ENCODE measurements at regions not wholly inside any gene's neighbourhood (a gene's known extent, or its start where the extent isn't known, plus 50 kb on each side); places are given as distances from the start of the nearest gene placed in this dataset.

- no peaks in the 10 kb centered on the region for H3K27me3 ChIP-seq (ENCODE audit: control insufficient read depth in 2 of 2, insufficient read depth in 2 of 2, low read length in 2 of 2)
- dilution Hi-C loops (cut with MboI; ENCODE audit: extremely low pct_ligation_motif_present, low sequenced_read_pairs) (no loop called here), intact Hi-C loops (cut with micrococcal nuclease) (no loop called here)
- H2AFZ ChIP-seq (ENCODE audit: low read depth, low read length) = no peak overlapping the region
- H3K4me3 ChIP-seq (replicated peaks in 1 of 3; ENCODE audit: insufficient read depth in 1 of 3, low read depth in 1 of 3, low read length in 3 of 3) = no peak overlapping the region
- H3K9me3 ChIP-seq (replicated peaks; ENCODE audit: control insufficient read depth, insufficient read depth, low read length) = peaks cover 2% of the 10 kb centered on the region
- TF ChIP-seq POLR2AphosphoS5 (IDR thresholded peaks at IDR 0.05; ENCODE audit: insufficient read depth, low read depth, low read length) (no peak), EZH2 (IDR thresholded peaks at IDR 0.05; ENCODE audit: borderline replicate concordance, low read depth, low read length, severe bottlenecking) (no peak), POLR2A (IDR thresholded peaks at IDR 0.05; ENCODE audit: low read depth, low read length) (no peak), CTCF (IDR thresholded peaks at IDR 0.05; ENCODE audit: extremely low read depth in 1 of 2, insufficient read depth in 1 of 2, low read depth in 1 of 2, low read length in 2 of 2) (no peak), MAX (IDR thresholded peaks at IDR 0.05; ENCODE audit: insufficient read depth, insufficient read length) (no peak), GATA2 (IDR thresholded peaks at IDR 0.05; ENCODE audit: insufficient read depth, insufficient read length, low read depth, low read length) (no peak), JUN (IDR thresholded peaks at IDR 0.05; ENCODE audit: borderline replicate concordance, insufficient read depth, insufficient read length, low read depth) (no peak), MYC (IDR thresholded peaks at IDR 0.05; ENCODE audit: low read depth, low read length) (no peak), FOS (IDR thresholded peaks at IDR 0.05; ENCODE audit: borderline replicate concordance, insufficient read depth, low read length) (no peak)
- POLR2A ChIA-PET = no interaction called here
- H3K4me2 ChIP-seq (ENCODE audit: insufficient read depth, low read length) = no peak overlapping the region
- H3K27ac ChIP-seq (ENCODE audit: insufficient read depth, low read depth, low read length) = no peak overlapping the region
- BruUV-seq (replicated peaks) = no TSS peak
- H3K36me3 ChIP-seq (ENCODE audit: control insufficient read depth in 2 of 2, extremely low read depth in 1 of 2, insufficient read depth in 2 of 2, low read length in 2 of 2) = no peaks in the 10 kb centered on the region
- H3K9me1 ChIP-seq (replicated peaks; ENCODE audit: control insufficient read depth, extremely low read depth, insufficient read depth, low read length) = no peaks in the 10 kb centered on the region
- no peak overlapping the region for H3K9ac ChIP-seq (replicated peaks; ENCODE audit: extremely low read depth, insufficient read depth, low read length)
- FAIRE-seq = no peak
- DNase-seq (ENCODE audit: low read depth, low spot score) = no peak
- H3K4me1 ChIP-seq (ENCODE audit: control insufficient read depth, extremely low read depth, insufficient read depth, low read length) = no peaks in the 10 kb centered on the region
- H4K20me1 ChIP-seq (replicated peaks; ENCODE audit: control insufficient read depth, extremely low read depth, insufficient read depth, low read length) = no peaks in the 10 kb centered on the region
- no peaks in the 10 kb centered on the region for H3K79me2 ChIP-seq (ENCODE audit: control insufficient read depth, insufficient read depth, low read length)
- CTCF ChIA-PET = no interaction called here
Observed at GRCh38 chr16:13672196-13672595, 247.8 kb upstream of the ERCC4 start.

Measured in endothelial cell of umbilical vein (primary cell).